Stimulated activated CD8-positive, alpha-beta memory T cell treated with anti-CD3 and anti-CD28 coated beads, Interleukin-12 subunit alpha, Interleukin-12 subunit beta, amount 100 ng/mL, for 1 hour (primary cell): ENCODE measurements at regions not wholly inside any gene's neighbourhood (a gene's known extent, or its start where the extent isn't known, plus 50 kb on each side); places are given as distances from the start of the nearest gene placed in this dataset.

Experiments
- DNase-seq: peaks from one replicate; pipeline ENCODE4 v3.0.0-alpha.2; 2020; ENCODE audit warnings: low read depth

GRCh38 chr16:26295625-26296304, 604.0 kb downstream of the HS3ST4 start:
- no peak for DNase-seq

GRCh38 chr16:26301516-26301915, 609.8 kb downstream of the HS3ST4 start:
- no peak for DNase-seq

DNA sequence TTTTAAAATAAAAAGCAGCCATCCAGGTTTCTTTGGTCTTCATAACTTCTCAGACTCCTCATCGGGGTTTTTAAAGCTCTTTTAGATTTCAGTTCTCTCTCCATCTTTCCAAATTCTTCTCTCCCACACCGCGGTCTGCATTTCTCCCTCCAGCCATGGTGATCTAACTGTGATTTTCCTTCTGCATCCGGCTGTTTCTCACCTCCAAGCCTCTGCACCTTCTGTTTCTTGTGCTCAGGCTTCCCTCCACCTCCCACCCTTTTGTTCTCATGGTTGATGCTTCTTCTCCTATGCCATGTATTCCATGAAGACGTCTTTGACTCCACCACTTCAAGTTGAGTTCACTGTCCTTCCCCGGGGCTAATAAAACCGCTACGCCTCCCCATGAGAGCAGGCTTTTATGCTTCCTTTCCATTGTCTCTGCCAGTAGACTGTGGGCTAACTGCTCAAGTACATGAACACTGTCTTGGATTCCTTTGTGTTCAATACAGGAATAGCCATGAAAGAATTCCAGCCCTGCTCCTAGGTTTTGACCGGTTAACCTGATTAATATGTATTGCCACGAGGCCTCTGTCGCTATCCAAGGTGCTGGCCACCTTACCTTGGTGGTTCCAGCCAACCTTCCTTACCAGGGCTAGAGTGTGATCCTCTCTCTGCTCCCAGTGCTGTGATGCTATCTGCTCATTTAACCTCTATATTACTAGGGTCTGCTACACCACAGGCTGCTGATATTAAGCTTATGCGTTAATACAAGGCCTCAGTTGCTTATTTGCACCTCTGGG, 625.1 kb downstream of the HS3ST4 start:
- no peak for DNase-seq

DNA sequence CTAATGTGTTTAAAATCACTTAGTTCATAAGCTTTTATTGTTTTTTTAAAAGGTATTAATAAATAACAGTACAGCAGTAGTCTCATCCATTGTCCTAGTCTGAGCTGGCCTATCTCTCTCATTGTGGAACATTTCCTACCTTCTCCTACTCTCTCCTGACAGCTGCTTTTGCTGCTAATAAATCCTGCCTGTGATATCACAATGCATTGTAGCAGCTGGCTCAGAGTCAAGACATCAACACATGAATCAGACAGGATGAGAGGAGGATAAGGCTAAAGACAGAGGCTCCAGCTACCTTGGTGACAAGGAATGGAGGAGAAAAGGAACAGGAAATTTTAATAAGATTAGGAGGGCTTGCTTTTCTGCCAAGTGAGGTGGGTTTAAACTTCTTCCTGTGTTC, 626.1 kb downstream of the HS3ST4 start:
- no peak for DNase-seq

DNA sequence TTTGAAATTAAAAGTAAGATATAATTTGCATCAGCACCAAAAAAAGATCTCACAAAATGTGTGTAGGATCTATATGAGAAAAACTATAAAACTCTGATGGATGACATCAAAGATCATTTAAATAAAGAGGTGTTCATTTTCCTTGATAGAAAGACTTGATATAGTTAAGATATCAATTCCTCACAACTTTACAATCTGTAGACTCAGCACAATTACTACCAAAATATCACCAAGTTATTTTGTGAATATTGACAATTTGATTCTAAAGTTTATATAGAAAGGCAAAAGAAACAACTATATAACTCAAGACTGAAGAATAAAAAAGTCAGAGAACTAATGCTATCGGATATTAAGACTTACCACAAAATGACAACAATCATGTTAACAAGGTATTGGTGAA, 638.9 kb downstream of the HS3ST4 start:
- no peak for DNase-seq

GRCh38 chr16:26334218-26335111, 642.7 kb downstream of the HS3ST4 start:
- DNase-seq = no peak

DNA sequence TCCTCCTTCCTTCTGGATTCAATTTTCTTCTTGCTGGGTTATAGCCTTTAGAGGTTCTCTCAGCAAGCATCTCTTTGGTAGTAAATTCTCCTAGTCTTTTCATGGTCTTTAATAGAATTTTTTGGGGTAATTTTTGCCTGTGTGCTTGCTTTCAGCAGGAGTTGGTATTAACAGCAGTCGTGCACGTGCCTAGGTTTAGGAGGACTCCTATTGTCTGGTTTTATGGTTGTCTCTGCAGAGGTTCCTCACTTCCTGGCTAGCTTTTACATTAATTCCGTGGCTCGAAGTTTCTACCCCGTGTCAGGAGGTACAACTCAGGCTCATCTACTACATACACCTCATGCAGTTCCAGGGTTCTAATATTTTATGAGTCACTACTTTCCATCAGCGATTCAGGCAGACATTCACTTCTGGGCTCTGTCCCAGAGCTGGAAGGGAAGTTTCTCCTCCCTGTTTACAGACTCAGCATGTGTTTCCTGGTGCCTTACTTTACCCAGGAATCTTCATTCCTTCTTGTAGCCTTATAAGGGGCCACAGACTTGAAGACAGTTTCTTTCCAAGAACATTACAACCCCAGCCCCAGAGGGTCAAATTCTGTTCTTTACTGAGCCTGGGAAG, 643.6 kb downstream of the HS3ST4 start:
- DNase-seq = no peak

- no peak for DNase-seq
Measured at GRCh38 chr16:26342621-26343020, 650.9 kb downstream of the HS3ST4 start.

DNA sequence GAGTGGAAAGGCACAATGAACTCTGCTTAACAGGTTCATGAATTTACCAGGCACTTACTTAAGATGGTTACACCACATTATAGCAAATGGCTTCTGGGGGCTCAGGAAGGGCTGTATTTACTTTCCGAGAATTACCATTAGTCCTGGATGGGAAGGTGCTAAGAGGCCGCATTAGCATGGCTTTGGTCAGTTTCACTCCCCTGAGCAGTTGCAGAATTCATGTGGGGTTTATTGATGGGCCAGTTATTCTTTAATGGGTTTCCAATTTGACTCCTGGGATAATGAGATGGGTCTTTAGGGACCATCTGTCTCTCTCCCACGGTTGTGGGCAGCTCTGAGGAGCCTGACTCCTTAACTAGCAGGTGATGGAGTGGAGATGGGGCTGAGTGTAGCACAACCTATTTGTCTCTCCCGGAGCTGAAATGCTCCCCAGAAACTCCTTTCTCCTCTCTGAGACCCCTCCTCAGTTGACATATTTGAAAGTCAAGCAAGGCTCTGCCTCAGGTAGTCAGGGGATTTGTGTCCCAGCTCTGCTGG, 652.5 kb downstream of the HS3ST4 start:
- DNase-seq = no peak

GRCh38 chr16:26344976-26345375, 653.2 kb downstream of the HS3ST4 start:
- no peak for DNase-seq

DNA sequence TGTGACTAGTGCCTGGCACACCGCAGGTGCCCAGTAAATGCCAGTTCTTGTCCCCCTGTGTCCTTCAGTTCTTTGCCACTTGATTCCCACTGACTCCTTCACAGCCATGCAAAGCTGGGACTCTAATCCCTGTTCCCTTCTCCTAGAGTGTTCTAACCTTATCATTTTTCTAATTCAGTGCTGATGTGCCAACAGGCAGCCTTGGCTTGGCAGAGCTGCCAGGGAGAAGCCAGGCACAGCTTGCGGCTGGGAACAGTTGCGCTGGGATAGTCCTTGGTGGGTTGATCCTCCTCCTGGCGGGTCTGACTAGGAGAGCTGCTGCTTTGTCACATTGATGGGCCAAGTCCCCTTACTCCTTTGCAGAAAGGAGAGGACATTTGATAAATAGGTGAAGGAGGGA, 654.2 kb downstream of the HS3ST4 start:
- no peak for DNase-seq

- no peak for DNase-seq
Measured at GRCh38 chr16:26348095-26348494, 656.3 kb downstream of the HS3ST4 start.

DNA sequence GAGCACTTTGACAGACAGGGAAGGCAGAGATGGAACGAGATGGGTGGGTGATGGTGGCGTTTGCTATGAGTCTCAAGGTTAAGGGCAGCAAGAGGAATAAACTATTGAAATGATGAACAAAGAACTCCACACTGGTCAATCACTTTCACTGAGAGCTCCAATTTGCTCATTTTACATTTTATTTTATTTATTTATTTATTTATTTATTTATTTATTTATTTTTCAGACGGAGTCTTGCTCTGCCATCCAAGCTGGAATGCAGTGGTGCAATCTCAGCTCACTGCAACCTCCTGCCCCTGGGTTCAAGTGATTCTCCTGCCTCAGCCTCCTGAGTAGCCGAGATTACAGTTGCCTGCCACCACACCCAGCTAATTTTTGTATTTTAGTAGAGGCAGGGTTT, 669.1 kb downstream of the HS3ST4 start:
- no peak for DNase-seq

DNA sequence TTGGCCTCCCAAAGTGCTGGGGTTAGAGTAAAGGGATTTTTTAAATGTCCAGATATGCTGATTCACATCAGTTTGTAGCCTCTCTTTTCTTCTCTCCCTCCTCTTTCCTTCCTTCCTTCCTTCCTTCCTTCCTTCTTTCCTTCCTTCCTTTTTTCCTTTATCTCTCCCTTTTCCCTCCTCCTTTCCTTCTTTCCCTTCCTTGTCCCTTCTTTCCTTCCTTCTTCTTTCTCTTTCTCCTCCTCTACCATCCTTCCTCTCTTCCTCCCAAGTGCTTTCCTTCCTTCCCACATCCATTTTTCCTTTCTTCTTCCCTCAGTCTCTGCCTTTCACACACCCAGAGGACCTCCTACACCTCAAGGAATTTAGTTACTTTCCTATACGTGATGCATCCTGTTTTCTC, 671.8 kb downstream of the HS3ST4 start:
- DNase-seq = no peak

DNA sequence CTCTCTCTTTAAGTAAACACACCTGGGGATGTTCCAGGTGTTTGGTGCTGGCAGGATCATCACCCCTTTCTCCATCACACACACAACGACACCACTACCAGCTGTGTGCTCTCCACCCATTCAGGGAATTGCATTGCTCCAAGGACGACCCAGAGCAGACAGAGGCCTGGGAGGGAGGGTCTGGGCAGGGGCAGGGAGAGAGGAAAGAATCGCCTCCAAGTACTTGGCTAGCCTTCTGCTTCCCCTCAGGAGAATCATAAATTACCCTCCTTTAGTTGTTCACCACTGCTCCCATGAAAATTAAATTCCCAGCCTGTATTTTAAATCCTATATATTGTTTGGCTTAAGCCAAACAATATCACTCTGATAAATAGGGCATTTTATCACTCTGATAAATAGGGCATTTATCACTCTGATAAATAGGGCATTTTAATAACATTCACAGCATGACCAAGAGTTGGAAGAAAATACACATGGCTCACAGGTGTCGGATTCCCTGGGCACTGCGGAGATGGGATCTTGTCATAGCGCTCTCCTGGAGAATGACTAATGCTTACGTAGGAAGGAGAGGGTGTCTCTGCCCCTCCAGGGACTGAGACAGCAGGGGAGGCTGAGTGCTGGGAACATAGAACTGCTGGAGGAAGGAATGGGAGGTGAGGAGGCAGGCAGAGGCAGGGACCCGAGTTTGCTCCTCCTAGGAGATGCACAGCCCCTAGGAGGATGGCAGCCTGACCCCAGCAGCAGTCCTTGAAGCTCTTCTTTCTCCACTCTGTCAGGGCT, 673.6 kb downstream of the HS3ST4 start:
- DNase-seq = no peak

DNA sequence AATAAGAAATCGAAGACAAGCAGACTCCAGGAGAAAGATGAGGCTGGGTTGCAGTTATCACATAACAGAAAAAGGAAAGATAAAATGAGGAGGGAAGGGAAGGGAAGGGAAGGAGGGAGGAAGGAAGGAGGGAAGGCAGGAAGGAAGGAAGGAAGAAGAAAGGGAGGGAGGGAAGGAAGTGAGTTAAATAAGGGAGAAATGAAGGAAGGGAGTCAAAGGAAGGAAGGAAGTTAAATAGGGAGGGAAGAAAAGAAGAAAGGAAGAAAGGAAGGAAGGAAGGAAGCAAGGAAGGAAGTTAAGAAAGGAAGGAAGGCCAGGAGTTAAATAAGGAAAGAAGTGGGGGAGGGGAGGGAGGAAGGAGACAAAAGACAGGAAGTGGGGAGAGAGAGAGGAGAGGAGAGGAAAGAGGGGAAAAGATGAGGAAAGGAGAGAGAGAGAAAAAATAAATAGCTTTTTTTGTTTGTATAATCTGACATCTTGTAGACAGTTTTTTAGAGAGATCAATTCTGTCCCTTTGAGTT, 679.6 kb downstream of the HS3ST4 start:
- DNase-seq = no peak

DNA sequence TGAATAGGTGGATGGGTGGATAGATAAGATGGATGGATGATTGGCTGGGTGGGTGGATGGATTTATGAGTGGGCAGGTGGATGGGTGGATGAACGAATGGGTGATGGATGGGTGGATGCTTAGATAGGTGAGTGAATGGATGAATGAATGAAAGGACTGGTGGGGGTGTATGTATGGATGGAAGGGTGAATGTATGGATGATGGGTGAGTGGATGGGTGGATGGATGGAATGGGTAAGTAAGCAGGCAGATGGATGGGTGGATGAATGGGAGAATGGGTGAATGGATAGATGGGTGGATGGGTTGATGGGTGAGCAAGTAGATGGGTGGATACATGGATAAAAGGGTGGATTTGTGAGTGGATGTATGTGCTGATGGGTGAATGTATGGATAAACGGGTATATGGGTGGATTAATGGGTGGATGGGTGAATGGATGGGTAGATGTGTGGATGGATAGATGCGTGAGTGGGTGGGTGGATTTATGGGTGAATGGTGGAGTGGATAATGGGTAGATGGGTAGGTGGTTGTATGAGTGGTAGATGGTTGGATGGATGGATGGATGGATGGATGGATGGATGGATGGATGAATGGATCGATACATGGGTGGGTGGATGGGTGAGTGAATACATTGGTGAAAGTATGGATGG, 682.6 kb downstream of the HS3ST4 start:
- no peak for DNase-seq

GRCh38 chr16:26382586-26382985, 684.1 kb upstream of the C16orf82 start:
- DNase-seq = no peak

DNA sequence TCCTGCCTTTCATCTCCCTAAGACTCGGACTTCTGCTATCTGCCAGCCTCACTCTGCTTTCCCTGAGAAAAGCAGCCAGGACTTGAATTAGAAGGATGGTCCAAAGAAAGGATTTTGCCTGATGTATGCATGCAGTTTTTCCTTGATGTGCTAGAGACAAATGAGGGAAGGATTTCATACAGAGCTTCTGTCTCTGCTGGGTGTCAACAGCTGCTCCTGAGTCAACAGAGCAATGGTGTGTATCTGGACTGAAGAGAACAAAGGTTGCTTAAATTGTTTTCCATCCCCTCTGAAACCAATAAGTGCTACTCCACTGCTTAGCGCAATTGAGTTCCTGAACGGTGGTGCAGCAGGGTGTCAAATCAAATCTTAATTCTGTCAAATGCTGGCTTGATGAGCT, 680.6 kb upstream of the C16orf82 start:
- no peak for DNase-seq

GRCh38 chr16:26391833-26392232, 674.9 kb upstream of the C16orf82 start:
- DNase-seq = no peak
